GM18861 (cell line): ENCODE measurements at regions not wholly inside any gene's neighbourhood (a gene's known extent, or its start where the extent isn't known, plus 50 kb on each side); places are given as distances from the start of the nearest gene placed in this dataset.
A peak's percentile ranks its signal among the peaks of the same experiment; 100 is the strongest.

Experiments
- ATAC-seq: cut with Tn5 transposase; IDR thresholded peaks from one replicate; pipeline ENCODE4 v1.9.1; 2021; ENCODE audit not compliant: unreplicated experiment

DNA sequence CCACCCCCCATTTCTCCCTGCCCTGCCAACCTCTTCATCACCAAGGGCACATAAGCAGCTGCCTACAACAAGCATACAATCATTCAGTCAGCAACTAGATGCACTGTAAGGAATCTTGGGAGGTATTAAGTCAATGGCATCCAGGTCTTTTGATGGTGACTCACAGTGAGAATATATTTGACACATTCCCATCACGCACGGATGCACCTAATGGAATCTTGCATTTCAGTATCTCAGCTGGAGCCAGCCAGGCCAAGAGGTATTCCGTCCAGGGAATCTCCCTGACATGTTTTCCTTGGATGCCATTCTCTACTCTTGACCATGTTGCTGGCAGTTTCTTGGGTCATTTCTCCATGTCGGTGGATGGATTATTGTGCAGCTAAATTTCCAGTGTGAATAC lies 73.9 kb upstream of the CAPRIN2 start:
- no peak for ATAC-seq

DNA sequence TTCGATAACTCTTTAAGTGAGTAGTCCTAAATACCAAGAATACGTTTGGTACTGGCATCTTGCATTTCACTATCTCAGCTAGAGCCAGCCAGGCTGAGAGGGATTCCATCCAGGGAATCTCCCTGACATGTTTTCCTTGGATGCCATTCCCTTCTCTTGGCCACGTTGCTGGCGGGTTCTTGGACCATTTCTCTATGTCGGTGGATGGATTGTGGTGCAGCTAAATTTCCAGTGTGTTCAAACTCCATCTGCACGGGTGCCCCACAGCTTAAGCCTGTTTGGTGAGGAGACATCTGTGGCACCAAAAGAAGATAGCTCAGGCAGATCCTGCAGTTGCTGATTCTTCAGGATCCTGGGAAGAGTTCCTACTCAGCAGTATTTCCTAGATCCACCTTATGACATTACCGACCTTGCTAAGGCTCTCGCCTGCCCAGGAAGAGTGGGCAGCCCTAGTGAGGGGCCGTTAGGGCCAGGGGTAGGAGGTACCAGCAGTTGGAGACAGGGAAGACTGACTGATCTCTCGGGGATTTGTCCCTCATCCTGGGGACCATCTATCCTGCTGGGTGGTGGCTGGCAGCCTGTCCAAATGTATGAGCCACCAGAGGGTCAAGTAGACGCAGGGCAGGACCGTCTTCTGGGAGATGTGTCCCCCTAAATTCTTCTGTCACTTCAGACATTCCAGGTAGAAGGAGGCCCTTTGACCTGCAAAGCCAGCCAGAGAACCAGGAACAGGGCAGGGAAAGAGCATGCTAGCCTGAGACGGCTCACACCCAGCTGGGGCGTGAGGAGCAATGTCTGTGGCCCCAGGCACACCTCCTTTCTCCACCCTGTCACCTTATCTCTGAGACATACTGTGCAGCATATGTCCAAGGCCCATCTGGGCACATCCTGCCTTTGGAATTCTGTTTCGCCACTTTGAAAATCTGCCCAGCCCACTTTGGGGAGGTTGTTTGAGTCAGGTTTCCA lies 72.6 kb upstream of the CAPRIN2 start:
- no peak for ATAC-seq

DNA sequence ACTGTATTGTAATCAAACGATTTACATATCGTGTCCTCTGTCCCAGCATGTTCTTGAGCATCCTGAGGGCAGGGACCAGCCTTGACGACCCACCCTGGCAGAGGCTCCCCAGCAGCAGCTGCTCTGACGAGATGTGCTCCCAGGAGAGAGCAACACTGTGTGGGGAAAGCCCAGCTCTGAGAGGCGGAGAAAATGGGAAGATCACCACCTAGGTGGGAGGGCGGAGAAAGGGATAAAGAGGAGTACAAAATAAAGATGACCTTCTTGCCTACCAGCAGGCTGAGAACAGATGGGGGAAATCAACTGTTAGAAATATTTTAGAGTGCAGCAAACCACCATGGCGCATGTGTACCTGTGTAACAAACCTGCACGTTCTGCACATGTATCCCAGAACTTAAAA lies 71.5 kb upstream of the CAPRIN2 start:
- ATAC-seq: no peak

DNA sequence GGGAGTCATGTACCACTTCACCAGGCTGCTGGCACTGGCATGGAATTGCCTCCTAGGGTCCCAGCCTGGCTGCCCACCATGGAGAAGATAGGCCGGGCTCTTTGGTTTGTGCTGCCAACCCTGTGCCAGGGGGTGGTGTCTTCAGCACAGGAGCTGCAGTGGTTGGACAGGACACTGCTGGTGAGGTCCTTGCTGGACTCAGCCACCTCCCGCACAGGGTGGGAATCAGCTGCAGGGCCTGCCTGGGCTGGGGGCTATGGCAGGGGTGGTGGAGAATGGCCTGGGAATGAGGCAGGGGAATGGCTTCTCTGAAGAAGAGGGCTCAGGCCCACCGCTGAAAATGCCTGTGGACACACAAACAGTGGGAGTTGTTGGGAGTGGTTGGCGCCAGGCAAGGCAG lies 70.6 kb upstream of the CAPRIN2 start:
- ATAC-seq: no peak

DNA sequence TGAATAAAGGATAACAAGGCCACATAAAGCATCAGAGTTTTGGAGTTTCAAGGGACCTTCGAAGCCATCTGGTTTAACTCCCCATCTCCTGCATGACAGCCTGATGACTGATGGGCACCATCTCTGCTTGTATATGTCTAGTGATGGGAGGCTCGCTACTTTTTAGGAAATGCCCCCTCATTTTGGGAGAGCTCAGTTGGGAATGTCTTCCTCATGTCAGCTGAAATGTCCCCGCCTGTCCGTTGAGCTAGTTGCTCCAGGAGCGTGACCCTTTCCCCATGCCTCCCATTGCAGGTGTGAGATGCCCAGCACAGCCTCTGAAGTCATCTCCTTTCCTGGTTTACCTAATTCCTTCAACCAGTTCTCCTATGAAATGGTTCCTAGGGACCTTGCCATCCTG lies 69.6 kb upstream of the CAPRIN2 start:
- no peak for ATAC-seq

DNA sequence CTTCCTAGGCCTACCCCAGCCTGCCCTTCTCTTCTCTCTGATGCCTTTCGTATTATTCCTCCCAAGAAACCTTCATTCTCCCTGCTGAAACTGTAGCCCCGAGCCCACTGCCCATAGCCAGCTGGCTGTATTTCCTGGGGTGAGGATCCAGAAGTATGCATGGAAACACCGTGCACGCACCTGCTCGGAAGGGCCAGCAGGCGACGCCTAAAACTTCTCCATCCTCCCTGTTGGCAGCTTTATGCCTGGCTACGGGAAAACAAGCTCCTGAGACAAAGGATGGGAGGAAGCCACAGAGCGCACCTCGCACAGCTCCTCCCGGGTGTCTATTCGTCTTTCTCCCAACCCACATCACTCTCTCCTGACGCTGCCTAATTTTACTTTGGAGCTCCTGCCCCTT lies 69.0 kb upstream of the CAPRIN2 start:
- ATAC-seq: no peak

DNA sequence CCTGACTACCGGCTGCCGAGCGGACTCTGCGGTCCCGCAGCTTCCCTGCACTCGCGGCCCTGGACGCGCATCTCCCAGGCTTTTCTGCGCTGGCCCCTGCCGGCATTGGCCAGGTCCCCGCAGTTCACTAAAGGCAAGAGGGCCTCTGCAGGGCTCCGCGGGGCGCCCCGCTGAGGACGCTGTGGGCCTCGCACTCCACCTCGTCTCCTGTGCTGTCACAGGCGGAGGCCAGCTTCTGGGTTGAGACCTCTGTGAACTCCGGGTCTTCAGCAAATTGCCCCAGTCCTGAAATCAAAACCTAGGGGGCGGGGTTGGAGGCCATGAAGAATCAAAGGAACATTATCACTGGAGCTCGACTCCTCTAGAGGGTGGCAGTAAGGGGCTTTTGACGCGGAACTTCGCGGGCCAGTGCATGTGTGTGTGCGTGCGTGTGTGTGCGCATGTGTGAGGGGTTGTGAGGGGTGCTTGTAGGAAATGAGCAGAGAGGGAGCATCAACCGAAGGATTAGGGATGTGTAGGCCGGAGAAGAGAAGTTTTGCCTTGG lies 68.5 kb upstream of the CAPRIN2 start:
- peak; percentile 39 for ATAC-seq

DNA sequence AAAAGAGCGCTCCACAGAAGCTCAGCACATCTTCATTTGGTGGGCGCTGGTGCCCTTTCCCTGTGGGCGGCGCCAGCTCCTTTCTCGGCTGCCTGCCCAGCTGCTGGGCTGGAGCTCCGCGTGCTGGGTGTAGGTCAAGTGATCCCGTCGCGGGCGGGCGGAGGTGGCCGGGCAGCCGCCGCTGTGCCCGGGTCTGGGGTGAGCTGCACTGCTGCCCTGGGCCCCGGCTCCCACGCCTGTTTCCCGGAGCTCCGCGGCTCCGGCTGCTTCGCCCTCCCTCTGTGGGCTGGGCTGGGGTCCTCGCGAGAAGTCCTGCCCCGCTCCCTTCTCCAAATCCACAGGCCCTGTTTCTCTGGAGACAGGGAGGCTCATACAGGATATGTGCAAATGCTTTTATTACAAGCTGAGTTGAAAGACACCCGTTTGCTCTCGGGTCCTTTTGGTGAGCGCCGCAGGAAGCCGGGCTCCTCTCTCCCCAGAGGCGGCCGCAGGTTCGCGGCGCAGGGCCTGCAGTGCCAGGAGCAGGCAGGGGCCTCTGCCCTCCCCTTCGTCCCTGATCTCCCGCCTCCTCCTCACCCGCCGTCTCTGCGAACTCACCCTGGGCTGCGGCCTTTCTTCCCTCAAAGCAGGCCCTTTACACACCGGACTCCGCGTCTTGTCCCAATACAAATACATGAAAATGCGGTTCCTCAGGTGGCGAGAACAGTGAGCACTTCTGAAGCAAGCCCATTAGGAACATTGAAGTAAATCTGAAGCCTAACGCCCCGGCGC lies 67.8 kb upstream of the CAPRIN2 start:
- ATAC-seq: peak; percentile 43

DNA sequence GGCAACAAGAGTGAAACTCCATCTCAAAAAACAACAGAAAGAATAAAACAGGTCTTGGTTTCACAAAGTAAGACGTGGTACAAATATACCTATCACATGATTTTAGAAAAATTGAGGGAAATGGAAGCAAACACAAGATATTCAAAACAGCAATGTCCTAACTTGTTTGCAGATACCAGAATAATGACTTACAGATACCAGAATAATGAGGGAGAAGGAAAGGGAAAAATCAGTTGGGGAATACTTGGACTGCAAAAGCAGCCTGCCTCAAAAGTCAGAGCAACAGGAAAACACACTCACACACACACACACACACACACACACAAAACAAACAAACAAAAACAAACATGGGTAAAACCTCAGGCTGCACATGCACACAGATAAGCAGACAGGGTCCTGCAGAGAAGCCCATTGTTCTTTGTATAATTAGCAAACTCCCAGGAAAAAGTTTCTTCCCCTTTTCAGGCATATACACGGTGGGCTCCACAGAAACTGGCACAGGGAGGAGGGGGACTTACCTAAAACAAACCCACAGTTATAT lies 65.7 kb upstream of the CAPRIN2 start:
- ATAC-seq: no peak

DNA sequence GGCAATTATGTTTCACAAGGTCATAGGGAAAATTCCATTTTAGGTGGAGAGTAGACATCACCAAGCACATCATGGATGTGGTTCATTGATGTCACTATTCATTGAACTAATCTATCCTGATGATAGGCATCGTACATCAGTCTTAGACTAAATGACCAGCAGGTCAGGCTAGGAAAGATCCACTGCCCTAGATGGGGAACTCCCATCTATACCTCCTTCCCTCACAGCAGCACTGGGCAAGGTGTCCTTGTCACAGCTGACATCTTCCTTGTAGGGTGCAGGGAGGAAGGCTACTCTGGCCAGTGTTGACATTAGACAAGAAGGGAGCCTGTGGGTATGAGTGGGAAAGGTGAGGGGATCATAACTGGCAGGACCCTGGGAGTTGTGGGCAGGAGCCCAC lies 63.8 kb upstream of the CAPRIN2 start:
- ATAC-seq: no peak

DNA sequence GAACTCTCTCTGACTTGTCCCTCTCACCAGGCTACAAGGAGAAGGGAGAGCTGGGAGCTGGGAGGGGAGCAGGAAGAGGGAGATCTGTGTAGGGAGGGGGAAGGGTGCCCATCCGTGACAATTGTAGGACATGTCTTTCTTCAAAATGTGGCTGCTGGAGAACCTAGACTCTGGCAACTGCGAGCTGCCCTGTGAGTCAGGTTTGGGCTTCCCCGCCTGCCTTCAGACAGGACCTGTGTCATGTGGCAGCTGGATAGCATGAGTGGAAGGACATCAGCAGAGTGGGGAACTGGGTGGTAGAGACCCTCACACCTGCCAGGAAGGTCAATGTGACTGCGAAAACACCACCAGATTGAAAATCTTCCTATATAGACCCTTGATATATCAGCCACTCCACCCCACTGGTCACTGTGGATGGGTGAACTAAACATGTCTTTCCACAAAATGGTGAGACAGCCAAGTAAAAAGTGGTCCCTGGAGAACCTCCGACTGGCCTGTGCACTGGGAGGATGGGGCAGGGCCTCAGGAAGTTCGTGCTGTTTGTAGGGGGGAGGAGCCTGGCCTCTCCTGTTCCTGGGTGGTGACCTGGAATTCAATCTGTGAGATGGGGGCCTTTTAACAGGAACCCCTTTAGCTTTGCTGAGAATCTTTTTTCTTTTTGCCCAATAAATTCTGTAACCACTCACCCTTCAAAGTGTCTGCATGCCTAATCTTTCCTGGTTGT lies 62.2 kb upstream of the CAPRIN2 start:
- ATAC-seq: no peak

DNA sequence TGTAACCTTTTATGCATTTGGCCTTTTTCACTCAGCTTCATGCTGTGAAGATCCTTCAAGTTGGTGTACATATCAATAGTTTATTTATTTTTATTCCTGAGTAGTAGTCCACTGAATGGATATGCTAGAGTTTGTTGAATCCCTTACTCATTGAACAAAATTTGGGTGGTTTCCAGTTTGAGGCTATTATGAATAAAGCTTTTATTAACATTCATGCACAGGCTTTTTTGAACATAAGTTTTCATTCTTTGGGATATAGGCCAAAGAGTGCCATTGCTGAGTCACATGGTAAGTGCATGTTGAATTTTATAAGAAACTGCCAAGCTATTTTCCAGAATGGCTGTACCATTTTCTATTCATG lies 59.5 kb upstream of the CAPRIN2 start:
- ATAC-seq: no peak

DNA sequence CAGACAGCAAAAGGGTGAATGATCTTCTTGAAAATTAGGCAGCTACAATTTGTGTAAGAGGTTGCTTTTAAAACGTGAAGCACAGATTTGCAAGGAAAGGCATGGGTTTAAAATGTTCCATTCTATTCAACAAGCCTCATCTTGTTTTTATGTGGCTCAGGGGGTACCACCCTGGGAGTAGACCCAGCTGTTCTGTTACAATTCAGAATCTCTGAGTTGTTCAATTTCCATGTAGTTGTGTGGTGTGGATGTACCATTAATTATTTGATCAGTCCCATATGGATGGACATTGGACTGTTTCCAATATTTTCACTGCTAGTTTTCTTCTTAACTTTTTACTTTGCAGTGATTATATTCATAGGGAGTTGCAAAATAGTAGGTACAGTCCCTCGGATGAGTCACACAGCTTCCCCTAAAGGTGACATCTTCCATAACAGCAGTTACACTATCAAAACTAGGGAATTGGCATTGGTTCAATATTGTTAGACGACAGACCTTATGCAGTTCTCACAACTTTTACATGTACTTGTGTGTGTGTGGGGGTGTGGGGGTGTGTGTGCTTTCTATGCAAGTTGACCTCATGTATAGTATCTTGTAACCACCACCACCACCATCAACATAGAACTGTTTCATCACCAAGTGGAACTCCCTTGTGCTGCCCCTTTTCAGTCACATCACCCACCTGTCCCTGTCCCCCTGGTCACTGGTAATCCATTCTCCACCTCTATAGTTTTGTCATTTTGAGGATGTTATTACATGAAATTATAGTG lies 59.0 kb upstream of the CAPRIN2 start:
- no peak for ATAC-seq

DNA sequence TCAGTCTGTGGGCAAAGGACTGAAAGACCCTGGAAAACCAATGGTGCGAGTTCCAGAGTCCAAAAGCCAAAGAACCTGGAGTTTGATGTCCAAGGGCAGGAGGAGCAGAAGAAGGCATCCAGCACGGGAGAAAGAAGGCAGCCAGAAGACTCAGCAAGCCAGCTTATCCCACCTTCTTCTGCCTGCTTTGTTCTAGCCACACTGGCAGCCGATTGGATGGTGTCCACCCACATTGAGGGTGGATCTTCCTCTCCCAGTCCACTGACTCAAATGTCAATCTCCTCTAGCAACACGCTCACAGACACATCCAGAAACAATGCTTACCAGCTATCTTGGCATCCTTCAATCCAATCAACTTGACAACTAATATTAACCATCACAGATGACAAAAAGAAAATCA lies 57.2 kb upstream of the CAPRIN2 start:
- no peak for ATAC-seq

DNA sequence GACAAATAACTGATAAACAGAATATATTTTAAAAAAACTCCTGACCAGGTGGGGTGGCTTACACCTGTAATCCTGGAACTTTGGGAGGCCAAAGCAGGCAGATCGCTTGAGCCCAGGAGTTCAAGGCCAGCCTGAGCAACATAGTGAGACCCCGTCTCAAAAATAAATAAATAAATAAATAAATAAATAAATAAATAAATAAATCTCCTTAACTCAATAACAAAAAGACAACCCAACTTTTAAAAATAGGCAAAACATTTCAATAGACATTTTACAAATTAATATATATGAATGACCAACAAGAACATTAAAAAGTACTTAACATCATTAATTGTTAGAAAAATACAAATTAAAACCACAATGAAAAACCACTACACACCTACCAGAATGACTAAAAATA lies 56.2 kb upstream of the CAPRIN2 start:
- no peak for ATAC-seq

DNA sequence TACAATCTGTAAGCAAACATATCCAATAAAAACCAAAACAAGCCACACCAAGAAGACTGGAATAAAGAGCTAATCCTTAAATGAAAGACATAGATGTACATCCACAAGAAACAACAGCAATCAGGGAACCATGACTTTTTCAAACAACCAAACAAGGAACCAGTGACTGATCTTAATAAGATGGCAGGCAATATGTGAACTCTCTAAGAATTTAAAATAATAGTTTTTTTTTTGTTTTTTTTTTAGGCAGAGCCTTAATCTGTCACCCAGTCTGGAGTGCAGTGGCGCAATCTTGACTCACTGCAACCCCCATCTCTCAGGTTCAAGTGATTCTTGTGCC lies 52.9 kb upstream of the CAPRIN2 start:
- no peak for ATAC-seq

DNA sequence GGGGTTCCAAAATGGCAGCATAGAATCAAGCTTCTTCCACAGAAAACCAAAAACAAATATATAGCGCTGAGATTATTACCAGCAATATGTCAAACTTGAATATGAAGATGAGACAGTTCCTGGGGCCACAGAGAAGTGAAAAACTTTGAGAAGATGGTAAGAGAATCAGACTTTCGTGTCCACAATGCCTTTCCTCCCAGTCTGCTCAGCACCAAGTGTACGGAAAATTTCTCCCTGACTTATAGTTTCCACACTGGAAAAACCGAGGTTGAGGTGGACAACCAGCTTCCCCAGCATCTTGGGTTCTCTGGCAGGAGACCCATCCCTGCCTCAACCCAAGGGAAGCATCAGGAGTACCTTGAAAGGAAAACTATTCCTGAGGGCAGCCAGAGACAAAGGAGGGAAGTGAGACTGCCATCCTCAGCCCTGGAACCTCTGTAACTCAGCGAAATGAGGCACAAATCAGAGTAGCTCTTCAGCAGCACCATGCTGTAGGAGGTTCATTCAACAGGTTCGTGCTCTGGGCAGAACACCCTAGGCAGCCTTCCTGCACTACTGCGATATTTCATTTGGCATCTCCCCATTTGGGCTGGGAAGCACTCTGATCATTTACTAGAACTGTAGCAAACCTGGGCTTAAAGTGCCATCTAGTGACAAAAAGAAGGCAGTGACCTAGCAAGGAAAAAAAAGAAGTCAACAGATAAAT lies 52.4 kb upstream of the CAPRIN2 start:
- peak; percentile 69 for ATAC-seq

DNA sequence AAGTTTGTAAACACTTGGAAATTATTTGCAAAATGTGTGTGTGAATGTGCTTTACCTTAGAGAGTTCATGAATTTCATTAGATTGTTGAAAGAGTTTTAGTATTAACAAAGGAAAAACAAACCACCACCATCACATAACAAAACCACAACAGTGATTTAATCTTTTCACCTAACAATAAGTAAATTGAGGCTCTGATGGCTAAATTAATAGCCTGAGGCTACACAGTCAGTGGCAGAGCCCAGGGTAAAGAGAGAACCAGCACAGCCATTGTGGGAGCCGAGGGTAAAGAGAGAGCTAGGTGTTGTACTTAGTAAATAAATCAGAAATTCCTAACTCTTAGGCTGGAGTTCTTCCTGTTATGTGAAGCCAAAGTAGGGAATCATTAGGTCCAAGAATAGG lies 51.2 kb upstream of the CAPRIN2 start:
- ATAC-seq: no peak
